ENCODE measurements at regions not wholly inside any gene's neighbourhood (a gene's known extent, or its start where the extent isn't known, plus 50 kb on each side); places are given as distances from the start of the nearest gene placed in this dataset.

DNA sequence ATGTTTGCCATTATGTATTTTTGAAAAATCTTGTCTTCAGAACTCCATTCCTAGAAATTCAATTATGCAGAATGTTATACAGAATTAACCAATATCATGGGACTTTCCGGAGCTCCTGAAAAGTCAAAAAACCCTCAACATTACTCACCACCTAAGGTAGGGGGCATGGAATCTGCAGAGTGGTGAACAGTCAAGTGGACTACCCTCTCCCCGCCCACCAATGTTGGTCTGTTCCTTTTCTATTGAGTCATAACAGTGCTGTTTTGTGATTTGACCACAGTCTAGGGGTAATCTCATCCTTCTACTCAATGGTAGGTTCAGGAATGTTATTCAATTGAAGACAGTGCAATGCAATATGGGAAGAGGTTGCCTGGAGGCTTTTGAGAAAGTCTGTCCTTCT is 130.5 kb upstream of the HABP2 start:
- Histone ChIP-seq H2AFZ (ENCODE audit: low read depth) (no peak overlapping the region), H3K27ac (ENCODE audit: low read depth in 2 of 2, low read length in 1 of 2) (no peak overlapping the region), H3K4me3 (ENCODE audit: low read depth in 2 of 2, low read length in 1 of 2) (no peak overlapping the region), H3K79me2 (ENCODE audit: insufficient read depth) (no peaks in the 10 kb centered on the region), H3F3A (replicated peaks; ENCODE audit: insufficient read depth) (no peaks in the 10 kb centered on the region), H3K36me3 (replicated peaks in 1 of 2; ENCODE audit: control insufficient read depth in 1 of 2, insufficient read depth in 2 of 2, low read length in 1 of 2) (no peaks in the 10 kb centered on the region), H3K9ac (no peak overlapping the region), H3K4me1 (ENCODE audit: control insufficient read depth in 1 of 2, insufficient read depth in 2 of 2, low read depth in 1 of 2, low read length in 1 of 2) (peaks cover 0 to 7% of the 10 kb centered on the region in 2 experiments; a peak in 1 of 4 replicates), H3K4me2 (no peak overlapping the region), H3K27me3 (ENCODE audit: insufficient read depth) (no peaks in the 10 kb centered on the region), H3K9me2 (no peaks in the 10 kb centered on the region), H3K9me3 (0 out of 2 replicates have a peak, but pooled peaks cover 7% of the 10 kb centered on the region), H4K20me1 (ENCODE audit: insufficient read depth) (no peaks in the 10 kb centered on the region)
- POLR2A ChIA-PET: no interaction called here
- 57% methylated on average over 2 of the region's 2 CpGs for WGBS (ENCODE audit: low lambda C conversion rate)
- no peak for DNase-seq
- CTCF ChIA-PET: no interaction called here
- TF ChIP-seq, protein P1, sequence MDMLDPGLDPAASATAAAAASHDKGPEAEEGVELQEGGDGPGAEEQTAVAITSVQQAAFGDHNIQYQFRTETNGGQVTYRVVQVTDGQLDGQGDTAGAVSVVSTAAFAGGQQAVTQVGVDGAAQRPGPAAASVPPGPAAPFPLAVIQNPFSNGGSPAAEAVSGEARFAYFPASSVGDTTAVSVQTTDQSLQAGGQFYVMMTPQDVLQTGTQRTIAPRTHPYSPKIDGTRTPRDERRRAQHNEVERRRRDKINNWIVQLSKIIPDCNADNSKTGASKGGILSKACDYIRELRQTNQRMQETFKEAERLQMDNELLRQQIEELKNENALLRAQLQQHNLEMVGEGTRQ (IDR thresholded peaks at IDR 0.05; ENCODE audit: borderline replicate concordance, low read depth, low read length): no peak

DNA sequence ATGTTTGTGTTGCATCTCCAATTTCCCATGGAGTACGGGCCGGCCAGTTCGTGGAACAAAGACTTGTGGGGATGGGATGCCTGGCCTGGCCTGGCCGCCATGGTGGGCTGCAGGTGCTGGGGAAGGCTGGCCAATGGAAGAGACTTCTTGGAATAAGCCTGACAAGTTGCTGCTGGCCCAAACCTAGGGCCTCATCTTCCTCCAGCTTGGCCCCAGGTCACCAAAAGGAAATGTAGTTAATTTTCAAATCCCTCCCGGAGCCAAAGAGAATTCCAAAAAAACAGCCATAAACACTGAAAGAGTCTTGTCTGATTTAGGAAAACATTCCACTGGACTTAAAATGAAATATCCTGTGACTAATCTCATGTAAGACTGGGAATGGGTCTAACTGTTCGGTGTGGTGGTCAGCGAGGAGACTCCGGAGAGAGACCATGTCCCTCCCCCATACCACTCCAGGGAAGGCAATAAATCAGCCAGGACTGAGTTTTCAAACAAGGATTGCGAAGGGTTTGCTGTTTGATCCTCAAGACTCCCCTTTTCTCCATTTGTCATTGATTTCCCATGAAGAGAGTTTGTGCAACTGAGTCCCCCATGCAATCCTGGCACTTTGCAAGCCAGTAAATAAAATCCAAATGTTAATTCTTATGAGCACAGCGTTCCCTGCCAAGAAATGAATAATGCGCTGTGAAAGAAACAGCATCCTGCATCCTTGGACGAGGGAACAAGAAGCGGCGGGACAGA is 128.7 kb upstream of the HABP2 start:
- Histone ChIP-seq H3K4me1 (ENCODE audit: control insufficient read depth in 1 of 2, insufficient read depth in 2 of 2, low read depth in 1 of 2, low read length in 1 of 2) (peaks cover 0 to 13% of the 10 kb centered on the region in 2 experiments; a peak in 2 of 4 replicates), H3K27me3 (ENCODE audit: insufficient read depth) (no peaks in the 10 kb centered on the region), H3K79me2 (ENCODE audit: insufficient read depth) (no peaks in the 10 kb centered on the region), H3K9ac (no peak overlapping the region), H3K4me2 (no peak overlapping the region), H3K4me3 (ENCODE audit: low read depth in 2 of 2, low read length in 1 of 2) (no peak overlapping the region), H3K9me3 (0 out of 2 replicates have a peak, but pooled peaks cover 7% of the 10 kb centered on the region), H4K20me1 (ENCODE audit: insufficient read depth) (no peaks in the 10 kb centered on the region), H3K9me2 (no peaks in the 10 kb centered on the region), H3K27ac (ENCODE audit: low read depth in 2 of 2, low read length in 1 of 2) (no peak overlapping the region), H3F3A (replicated peaks; ENCODE audit: insufficient read depth) (no peaks in the 10 kb centered on the region), H2AFZ (ENCODE audit: low read depth) (no peak overlapping the region), H3K36me3 (replicated peaks in 1 of 2; ENCODE audit: control insufficient read depth in 1 of 2, insufficient read depth in 2 of 2, low read length in 1 of 2) (no peaks in the 10 kb centered on the region)
- 73% methylated on average over 13 of the region's 14 CpGs for WGBS (ENCODE audit: low lambda C conversion rate)
- TF ChIP-seq TCF12 (IDR thresholded peaks at IDR 0.05) (no peak), NFIC (IDR thresholded peaks at IDR 0.05; ENCODE audit: borderline replicate concordance) (no peak), RAD21 (IDR thresholded peaks at IDR 0.05; ENCODE audit: low read length) (no peak), RXRA (IDR thresholded peaks at IDR 0.05; ENCODE audit: borderline replicate concordance, low read depth) (no peak), POLR2AphosphoS5 (IDR thresholded peaks at IDR 0.05; ENCODE audit: low read depth, low read length) (no peak), RCOR1 (IDR thresholded peaks at IDR 0.05; ENCODE audit: low read length) (no peak), TAF1 (IDR thresholded peaks at IDR 0.05; ENCODE audit: borderline replicate concordance, low read depth, low read length) (no peak), NRF1 (IDR thresholded peaks at IDR 0.05; ENCODE audit: low read depth, low read length) (no peak), RFX5 (IDR thresholded peaks at IDR 0.05; ENCODE audit: low read length) (no peak)
- TF ChIP-seq, protein P1 (IDR thresholded peaks at IDR 0.05; ENCODE audit: borderline replicate concordance, low read depth, low read length): no peak
- POLR2A ChIA-PET: no interaction called here
- DNase-seq: no peak
- CTCF ChIA-PET: interaction anchor here (3.2 kb wide), 1 partner anchor 39 kb away, joined by 11 read pairs; no protein-coding TSS in a partner anchor
